ENCODE measurements at regions not wholly inside any gene's neighbourhood (a gene's known extent, or its start where the extent isn't known, plus 50 kb on each side); places are given as distances from the start of the nearest gene placed in this dataset.

DNA sequence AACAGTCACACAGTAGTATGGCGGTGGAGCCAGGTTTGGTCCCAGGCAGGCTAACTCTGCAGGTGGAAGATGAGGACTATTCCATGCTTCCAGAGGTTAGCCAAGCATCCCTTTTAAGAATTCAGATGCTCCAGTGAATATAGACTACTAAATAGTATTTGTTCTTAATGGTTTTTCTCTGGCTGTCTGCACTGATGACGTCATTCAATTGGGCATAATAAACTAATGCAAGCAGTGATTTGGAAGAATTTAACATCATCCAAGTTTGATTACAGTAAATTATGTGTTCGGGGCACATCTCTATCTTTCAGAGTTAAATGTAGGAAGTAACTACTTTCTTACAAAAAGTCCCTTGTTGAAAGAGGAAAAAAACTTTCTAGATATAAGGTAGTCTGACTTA, 78.8 kb upstream of the RND3 start:
- Mint-ChIP-seq H3K4me3 (no peak overlapping the region), H3K27me3 (no peaks in the 10 kb centered on the region), H3K27ac (no peak overlapping the region), H3K9me3 (no peaks in the 10 kb centered on the region), H3K4me1 (no peaks in the 10 kb centered on the region)
- DNase-seq (no peak), ATAC-seq (no peak)

DNA sequence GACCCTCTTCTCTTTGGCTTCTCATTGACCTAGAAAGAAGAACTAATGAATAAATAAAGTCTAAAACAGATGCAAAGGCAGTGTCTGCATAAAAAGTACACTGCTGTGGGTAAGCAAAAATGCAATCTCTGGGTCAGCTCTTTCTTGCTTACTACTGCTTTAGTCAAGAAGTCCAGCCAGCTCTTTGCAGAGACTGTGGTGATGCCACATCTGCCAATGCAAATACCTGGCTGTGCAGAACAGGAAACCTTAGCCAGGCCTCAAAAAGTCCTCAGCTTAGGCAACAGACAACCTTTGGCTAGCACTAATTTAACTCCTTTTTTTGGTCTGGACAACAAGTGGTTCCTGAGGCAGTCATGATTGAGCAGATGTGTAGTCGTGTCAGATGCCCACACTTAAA, 73.6 kb upstream of the RND3 start:
- ATAC-seq (no peak), DNase-seq (no peak)
- Mint-ChIP-seq H3K27ac (no peak overlapping the region), H3K27me3 (no peaks in the 10 kb centered on the region), H3K9me3 (no peaks in the 10 kb centered on the region), H3K4me1 (no peaks in the 10 kb centered on the region), H3K4me3 (no peak overlapping the region)

DNA sequence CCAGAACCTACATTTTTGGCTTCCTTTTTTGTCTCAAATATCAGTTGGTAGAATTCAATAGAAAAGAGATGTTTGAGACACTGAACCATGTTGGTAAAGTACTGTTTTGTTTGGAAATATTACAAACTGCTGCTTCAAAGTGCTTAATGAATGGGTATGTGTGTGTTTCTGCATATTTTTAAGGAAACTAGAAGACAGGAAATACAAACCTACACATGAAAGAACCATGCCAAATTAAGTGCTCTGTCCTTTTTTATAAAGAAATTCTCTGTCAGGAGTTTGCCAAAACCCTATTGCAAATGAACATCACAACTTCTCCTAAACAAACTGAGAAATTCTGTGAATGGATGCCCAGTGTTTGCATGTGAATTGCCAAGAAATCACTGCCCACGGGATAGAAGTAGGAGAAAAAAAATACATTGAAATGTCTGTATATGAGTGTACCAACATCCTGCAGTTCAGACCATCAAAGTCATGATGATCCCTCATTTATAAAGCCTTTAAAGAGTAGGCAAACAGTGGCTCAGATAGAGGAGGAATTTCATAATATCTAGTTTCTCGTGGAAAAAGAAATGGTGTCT, 69.6 kb upstream of the RND3 start:
- Mint-ChIP-seq H3K9me3 (no peaks in the 10 kb centered on the region), H3K4me1 (no peaks in the 10 kb centered on the region)
- ATAC-seq: no peak

DNA sequence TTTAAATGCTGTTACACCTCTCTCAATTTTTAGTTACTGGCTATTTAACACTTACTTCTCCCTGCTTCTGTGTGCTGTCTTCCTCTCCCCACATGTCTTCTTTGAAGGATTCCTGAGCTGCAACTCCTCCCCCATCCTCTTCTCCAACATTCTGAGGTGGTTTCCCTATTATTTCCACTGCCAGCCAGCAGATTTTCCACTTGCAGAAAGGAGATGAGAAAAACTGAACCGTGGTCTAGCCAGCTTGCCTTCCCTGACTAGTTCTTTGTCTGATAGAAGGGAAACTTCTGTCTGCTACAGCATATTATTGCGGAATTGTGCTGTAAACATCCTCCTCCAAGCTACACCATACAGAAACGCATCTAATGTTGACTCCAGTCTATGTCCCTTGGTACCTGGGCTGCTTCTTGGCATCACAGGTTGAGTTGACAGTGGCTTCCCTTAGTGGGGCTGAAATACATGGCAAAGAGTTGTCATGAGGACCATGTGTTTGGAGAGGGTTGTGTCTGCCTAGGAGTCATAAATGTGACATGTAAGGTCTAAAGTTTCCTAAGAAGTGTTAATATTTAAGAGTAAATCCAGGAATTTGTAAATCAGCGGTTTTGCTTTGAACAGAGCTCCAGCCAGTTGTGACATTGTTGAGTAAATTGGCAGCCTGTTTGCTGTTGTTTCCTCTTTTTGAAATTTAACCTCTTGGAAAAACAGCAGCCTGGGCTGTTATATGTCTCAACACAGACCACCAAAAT, 68.3 kb upstream of the RND3 start:
- ATAC-seq (no peak), DNase-seq (no peak)
- Mint-ChIP-seq H3K27ac (no peak overlapping the region), H3K4me1 (no peaks in the 10 kb centered on the region), H3K4me3 (no peak overlapping the region), H3K9me3 (no peaks in the 10 kb centered on the region), H3K27me3 (no peaks in the 10 kb centered on the region)

More for the DNA sequence above, 69.6 kb upstream of the RND3 start:
- no peak overlapping the region for H3K27ac Mint-ChIP-seq
- no peak for DNase-seq
- H3K4me3 Mint-ChIP-seq: no peak overlapping the region
- H3K27me3 Mint-ChIP-seq: no peaks in the 10 kb centered on the region

DNA sequence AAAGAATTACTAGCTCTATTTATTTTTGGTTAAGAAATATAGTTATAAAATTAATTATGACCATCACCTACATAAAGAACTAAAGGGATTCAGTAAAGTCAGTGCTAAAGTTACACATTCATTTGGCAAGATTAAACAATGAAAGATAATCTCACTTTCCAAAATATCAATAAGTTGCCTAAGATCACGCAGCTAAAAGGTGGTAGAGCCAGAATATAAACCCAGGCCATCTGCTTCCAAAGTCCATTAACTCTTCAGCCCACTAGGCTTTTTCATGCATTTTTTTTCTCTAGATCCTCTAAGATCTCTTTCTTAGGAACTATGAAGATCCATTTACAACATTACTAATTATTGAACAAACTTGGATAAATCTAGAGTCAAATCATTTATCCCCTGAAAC, 66.6 kb upstream of the RND3 start:
- Mint-ChIP-seq H3K9me3 (no peaks in the 10 kb centered on the region), H3K27ac (no peak overlapping the region), H3K4me1 (no peaks in the 10 kb centered on the region), H3K4me3 (no peak overlapping the region), H3K27me3 (no peaks in the 10 kb centered on the region)
- no peak for ATAC-seq
- no peak for DNase-seq

DNA sequence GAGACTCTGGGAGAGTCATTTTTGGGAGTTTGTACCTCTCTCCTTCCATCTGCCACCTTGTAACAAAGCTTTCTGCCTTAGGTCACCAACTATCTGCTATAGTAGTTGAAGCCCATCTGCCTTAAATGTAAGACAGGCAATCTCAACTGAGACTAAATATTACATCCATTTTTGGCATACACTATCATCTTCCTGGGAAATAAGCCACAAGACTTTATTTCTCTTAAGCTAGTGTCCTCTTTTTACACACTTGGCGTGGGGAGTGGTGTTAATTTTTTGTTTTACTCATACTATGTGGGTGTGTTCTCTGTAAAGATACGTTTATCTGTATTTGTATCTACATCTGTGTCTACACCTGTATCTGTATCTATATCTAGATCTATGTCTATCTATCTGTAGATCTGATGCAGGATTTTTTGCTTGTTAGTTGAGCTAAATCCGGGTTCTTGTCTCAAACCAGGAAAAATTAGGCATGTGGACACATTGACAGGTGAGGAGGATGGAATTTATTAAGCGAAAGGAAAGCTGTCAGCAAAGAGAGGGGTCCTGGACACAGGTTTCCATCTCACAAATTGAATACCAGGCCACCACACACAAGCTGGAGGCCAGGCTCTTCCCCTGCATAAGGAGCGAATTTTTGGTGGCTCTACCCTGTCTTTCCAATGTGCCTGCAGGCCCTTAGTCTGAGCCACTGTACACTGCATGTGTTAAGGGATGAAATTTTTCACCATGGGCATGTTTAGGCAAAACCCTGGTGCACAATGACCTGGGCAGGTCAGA, 64.8 kb upstream of the RND3 start:
- Mint-ChIP-seq H3K9me3 (no peaks in the 10 kb centered on the region), H3K27me3 (no peaks in the 10 kb centered on the region), H3K27ac (no peak overlapping the region), H3K4me3 (no peak overlapping the region), H3K4me1 (no peaks in the 10 kb centered on the region)
- no peak for ATAC-seq
- no peak for DNase-seq

DNA sequence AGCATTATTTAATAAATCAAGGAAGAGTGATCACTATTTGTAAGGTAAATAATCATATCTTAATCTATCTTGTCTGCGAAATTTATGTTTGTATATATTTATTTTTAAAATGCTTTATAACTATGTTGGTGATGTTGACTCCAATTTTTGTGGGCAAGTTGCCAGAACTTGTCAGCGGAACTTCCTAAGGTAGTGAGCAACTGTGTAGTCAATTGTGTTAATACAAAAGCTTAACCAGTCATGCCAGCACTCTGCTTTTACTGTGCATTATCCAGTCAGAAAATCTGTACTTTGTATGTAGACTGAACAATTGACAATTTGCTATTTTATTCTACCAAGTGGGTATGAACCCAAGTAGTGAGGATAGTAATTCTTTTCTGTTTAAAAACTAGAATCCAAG, 61.9 kb upstream of the RND3 start:
- Mint-ChIP-seq H3K27me3 (no peaks in the 10 kb centered on the region), H3K27ac (no peak overlapping the region), H3K4me1 (no peaks in the 10 kb centered on the region), H3K4me3 (no peak overlapping the region), H3K9me3 (no peaks in the 10 kb centered on the region)
- ATAC-seq (no peak), DNase-seq (no peak)

DNA sequence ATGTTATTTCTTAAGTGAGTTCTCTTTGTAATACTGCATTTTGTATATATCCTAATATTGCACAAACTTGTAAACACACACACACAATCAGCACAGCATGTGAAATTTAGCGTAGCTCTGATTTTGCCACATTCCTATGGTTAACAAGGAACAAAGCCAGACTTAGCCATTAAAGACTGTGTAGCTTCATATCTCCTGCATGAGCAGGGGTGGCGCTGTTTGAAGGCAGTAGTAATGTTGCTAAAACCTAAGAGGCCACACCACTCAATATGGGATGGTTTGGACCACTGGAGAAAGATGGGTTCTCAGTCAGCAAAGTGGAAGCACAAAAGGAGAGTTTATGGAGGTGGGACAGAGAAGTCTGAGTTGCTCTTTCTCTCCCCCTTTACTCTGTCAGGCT, 61.1 kb upstream of the RND3 start:
- Mint-ChIP-seq H3K4me1 (no peaks in the 10 kb centered on the region), H3K27me3 (no peaks in the 10 kb centered on the region), H3K9me3 (no peaks in the 10 kb centered on the region), H3K4me3 (no peak overlapping the region), H3K27ac (no peak overlapping the region)
- DNase-seq: no peak
- ATAC-seq: no peak

DNA sequence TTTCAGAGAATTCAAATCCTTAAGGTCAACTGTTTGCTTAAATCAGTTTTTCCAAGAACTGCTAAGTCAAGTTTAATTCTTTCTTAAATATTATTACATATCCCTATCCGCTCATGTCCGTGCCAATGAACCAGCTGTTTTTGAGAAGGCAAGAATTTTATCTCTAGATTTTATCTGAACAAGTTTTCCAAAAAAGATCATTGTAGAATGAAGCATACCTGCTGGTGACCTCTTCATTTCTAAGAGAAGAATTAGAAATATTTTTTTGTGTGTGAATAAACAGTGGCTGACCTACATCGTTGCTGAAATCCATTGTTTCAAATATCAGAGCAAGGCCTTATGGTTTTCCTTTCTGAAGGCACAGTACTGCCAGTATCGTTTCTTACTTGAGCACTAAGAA, 58.4 kb upstream of the RND3 start:
- no peak overlapping the region for H3K4me3 Mint-ChIP-seq
- H3K9me3 Mint-ChIP-seq: peaks cover 0 to 6% of the 10 kb centered on the region in 2 donors
- DNase-seq (no peak), ATAC-seq (no peak)
- no peak overlapping the region for H3K27ac Mint-ChIP-seq
- H3K4me1 Mint-ChIP-seq: no peaks in the 10 kb centered on the region
- no peaks in the 10 kb centered on the region for H3K27me3 Mint-ChIP-seq

DNA sequence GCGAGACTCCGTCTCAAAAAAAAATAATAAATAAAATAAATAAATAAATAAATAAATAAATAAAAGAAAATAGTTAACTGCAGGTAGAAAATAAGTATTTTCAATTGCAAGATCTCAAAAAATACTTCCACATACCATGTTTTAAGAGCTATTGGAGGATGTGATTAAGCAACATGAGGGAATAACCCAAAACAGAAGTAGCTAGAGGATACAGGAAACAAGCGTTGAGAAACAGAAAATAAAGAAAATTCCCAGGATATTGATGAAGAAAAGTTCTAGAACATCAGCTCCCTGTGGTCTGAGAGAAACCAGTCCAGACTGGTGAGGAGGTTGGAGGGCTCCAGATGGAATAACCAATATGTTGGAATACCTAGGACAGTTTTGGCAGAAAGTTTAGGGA, 57.3 kb upstream of the RND3 start:
- H3K4me1 Mint-ChIP-seq: no peaks in the 10 kb centered on the region

DNA sequence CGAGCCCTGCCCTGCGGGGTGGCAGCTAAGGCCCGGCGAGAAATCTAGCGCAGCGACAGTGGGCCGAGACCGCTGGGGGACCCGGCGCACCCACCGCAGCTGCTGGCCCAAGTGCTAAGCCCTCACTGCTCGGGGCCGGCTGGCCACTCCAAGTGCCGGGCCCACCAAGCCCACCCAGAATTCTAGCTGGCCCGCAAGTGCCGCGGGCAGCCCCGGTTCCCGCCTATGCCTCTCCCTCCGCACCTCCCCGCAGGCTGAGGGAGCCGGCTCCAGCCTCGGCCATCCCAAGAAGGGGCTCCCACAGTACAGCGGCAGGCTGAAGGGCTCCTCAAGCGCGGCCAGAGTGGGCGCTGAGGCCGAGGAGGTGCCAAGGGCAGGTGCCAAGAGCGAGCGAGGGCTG, 55.2 kb upstream of the RND3 start:
- H3K27ac Mint-ChIP-seq: no peak overlapping the region
- H3K4me1 Mint-ChIP-seq: no peaks in the 10 kb centered on the region
- no peaks in the 10 kb centered on the region for H3K27me3 Mint-ChIP-seq
- H3K4me3 Mint-ChIP-seq: no peak overlapping the region
- peak; percentile 64 for ATAC-seq
- peaks cover 0 to 10% of the 10 kb centered on the region in 2 donors for H3K9me3 Mint-ChIP-seq
- DNase-seq: no peak

More for the DNA sequence above, 57.3 kb upstream of the RND3 start:
- DNase-seq: no peak
- no peak for ATAC-seq
- Mint-ChIP-seq H3K27ac (no peak overlapping the region), H3K27me3 (no peaks in the 10 kb centered on the region), H3K4me3 (no peak overlapping the region), H3K9me3 (peaks cover 0 to 10% of the 10 kb centered on the region in 2 donors)

DNA sequence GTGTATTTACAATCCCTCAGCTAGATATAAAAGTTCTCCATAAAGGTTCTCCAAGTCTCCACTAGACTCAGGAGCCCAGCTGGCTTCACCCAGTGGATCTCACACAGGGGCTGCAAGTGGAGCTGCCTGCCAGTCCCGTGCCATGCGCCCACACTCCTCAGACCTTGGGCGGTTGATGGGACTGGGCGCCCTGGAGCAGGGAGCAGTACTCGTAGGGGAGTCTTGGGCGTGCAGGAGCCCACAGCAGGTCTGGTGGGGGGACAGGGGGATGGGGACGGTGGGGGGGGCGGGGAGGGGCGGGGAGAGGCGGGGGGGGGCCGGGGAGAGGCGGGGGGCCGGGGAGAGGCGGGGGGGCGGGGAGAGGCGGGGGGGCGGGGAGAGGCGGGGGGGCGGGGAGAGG, 54.7 kb upstream of the RND3 start:
- Mint-ChIP-seq H3K9me3 (peaks cover 0 to 10% of the 10 kb centered on the region in 2 donors), H3K4me3 (no peak overlapping the region), H3K27me3 (no peaks in the 10 kb centered on the region), H3K27ac (no peak overlapping the region), H3K4me1 (no peaks in the 10 kb centered on the region)
- ATAC-seq (peak; percentile 63), DNase-seq (no peak)

DNA sequence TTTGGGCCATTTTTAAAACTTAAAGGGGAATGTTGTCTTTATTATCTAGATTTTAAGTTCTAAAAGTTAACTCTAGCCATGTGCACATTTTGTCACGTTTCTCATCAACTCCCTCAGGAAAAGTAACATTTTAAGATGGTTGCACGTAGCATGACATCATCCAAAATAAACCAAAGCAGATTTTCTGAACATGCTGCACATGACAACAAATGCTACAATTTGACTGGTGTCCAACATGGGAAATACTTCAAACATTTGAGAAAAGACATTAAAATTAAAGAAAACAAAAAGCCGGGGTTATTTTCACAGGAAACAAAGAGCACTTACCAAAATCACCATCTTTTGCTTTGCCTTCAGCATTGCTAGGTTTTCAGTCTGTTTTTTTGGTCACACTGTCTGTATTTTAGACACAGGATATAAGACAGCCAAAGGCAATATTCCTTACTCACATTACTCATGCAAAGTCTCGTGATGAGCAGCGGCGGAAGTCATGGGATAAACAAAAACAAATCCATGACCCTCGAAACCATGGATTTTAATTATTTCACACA, 51.3 kb upstream of the RND3 start:
- DNase-seq: no peak
- no peak overlapping the region for H3K4me3 Mint-ChIP-seq
- no peaks in the 10 kb centered on the region for H3K4me1 Mint-ChIP-seq
- no peak overlapping the region for H3K27ac Mint-ChIP-seq
- H3K27me3 Mint-ChIP-seq: no peaks in the 10 kb centered on the region
- H3K9me3 Mint-ChIP-seq: peaks cover 0 to 10% of the 10 kb centered on the region in 2 donors
- no peak for ATAC-seq

Data from stimulated activated naive CD8-positive, alpha-beta T cell treated with anti-CD3 and anti-CD28 coated beads, Interleukin-15, amount 100 ng/mL, for 72 hours (primary cell).